ENCODE measurements at regions not wholly inside any gene's neighbourhood (a gene's known extent, or its start where the extent isn't known, plus 50 kb on each side); places are given as distances from the start of the nearest gene placed in this dataset.
"Not testable (repeated sequence)": the region's sequence is repeated elsewhere in the genome, so short reads cannot be mapped to it uniquely, and the experiment has no call there.

DNA sequence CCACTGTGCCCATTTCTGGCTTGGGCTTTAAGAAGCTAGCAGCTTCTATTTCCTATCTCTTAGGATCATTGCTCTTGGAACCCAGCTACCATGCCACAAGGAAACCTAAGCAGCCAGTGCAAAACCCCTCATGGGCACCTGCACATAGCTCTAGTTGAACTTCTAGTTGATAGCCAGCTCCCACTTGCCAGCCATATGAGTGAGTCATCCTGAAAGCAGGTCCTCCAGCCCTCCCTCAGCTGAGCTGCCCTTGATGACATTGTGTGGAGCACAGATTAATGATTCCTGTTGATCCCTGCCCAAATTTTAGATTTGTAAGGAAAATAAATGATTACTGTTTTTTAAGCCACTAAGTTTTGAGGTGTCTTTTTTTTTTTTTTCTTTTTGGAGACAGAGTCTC is 234.2 kb upstream of the FBXO33 start:
- H3K4me3 ChIP-seq (ENCODE audit: low read length): no peak overlapping the region
- no peak for DNase-seq (ENCODE audit: low read depth)
- TF ChIP-seq, protein P1, sequence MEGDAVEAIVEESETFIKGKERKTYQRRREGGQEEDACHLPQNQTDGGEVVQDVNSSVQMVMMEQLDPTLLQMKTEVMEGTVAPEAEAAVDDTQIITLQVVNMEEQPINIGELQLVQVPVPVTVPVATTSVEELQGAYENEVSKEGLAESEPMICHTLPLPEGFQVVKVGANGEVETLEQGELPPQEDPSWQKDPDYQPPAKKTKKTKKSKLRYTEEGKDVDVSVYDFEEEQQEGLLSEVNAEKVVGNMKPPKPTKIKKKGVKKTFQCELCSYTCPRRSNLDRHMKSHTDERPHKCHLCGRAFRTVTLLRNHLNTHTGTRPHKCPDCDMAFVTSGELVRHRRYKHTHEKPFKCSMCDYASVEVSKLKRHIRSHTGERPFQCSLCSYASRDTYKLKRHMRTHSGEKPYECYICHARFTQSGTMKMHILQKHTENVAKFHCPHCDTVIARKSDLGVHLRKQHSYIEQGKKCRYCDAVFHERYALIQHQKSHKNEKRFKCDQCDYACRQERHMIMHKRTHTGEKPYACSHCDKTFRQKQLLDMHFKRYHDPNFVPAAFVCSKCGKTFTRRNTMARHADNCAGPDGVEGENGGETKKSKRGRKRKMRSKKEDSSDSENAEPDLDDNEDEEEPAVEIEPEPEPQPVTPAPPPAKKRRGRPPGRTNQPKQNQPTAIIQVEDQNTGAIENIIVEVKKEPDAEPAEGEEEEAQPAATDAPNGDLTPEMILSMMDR (conservative IDR thresholded peaks at IDR 0.05; ENCODE audit: low read length): no peak

DNA sequence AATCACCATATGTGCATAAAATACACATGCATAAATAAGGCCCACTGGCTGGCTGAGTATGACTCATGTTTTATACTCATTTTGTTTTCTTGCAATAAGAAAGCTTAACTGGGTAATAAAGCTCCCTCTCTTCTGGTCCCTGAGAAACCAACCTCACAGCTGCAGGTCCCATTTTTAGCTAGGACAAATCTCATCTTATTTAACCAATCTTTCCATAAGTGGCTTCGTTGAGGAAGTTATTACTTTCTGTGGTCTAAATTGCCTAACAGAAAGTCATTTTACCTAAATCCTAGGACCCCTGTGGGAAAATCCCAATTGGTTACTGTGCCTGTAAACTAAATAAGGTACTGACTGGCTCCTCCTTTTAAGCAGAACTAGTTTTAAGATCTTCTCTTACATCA is 232.8 kb upstream of the FBXO33 start:
- no peak overlapping the region for H3K4me3 ChIP-seq (ENCODE audit: low read length)
- TF ChIP-seq, protein P1 (conservative IDR thresholded peaks at IDR 0.05; ENCODE audit: low read length): no peak
- no peak for DNase-seq (ENCODE audit: low read depth)

DNA sequence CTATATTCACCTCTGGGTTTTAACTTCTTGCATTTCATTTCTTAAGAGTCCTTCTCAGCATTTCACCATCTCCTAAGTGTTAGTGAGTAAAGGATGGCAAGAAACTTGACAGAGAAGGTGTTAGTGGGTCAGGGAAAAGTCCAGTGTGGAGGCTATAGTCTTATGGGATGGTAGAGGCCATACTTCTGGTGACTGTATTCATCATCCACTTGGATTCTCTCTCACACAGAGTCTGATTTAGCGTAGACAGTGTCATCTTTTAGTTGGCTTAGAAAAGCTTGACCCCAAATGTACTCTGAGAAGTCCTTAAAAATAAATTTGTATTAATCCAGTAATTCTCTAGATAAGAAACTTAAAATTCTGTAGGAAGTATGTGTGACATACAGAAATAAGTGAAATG is 232.4 kb upstream of the FBXO33 start:
- TF ChIP-seq, protein P1 (conservative IDR thresholded peaks at IDR 0.05; ENCODE audit: low read length): no peak
- DNase-seq (ENCODE audit: low read depth): no peak
- no peak overlapping the region for H3K4me3 ChIP-seq (ENCODE audit: low read length)

GRCh38 chr14:39641224-39641623 is 209.0 kb upstream of the FBXO33 start:
- H3K4me3 ChIP-seq (ENCODE audit: low read length): no peak overlapping the region
- no peak for DNase-seq (ENCODE audit: low read depth)
- TF ChIP-seq, protein P1 (conservative IDR thresholded peaks at IDR 0.05; ENCODE audit: low read length): no peak

DNA sequence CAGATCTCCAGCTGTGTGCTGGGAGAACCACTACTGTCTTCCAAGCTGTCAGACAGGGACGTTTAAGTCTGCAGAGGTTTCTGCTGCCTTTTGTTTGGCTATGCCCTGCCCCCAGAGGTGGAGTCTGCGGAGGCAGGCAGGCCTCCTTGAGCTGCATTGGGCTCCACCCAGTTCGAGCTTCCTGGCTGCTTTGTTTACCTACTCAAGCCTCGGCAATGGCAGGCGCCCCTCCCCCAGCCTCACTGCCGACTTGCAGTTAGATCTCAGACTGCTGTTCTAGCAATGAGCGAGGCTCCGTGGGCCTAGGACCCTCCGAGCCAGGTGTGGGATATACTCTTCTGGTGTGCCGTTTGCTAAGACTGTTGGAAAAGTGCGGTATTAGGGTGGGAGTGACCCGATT is 206.8 kb upstream of the FBXO33 start:
- not testable (repeated sequence) for DNase-seq (ENCODE audit: low read depth); H3K4me3 ChIP-seq (ENCODE audit: low read length)

GRCh38 chr14:39628087-39628486 is 195.9 kb upstream of the FBXO33 start:
- H3K4me3 ChIP-seq (ENCODE audit: low read length): no peak overlapping the region
- DNase-seq (ENCODE audit: low read depth): no peak
- TF ChIP-seq, protein P1 (conservative IDR thresholded peaks at IDR 0.05; ENCODE audit: low read length): no peak

- TF ChIP-seq, protein P1 (conservative IDR thresholded peaks at IDR 0.05; ENCODE audit: low read length): no peak
- DNase-seq (ENCODE audit: low read depth): no peak
- no peak overlapping the region for H3K4me3 ChIP-seq (ENCODE audit: low read length)
These were observed 194.7 kb upstream of the FBXO33 start for GRCh38 chr14:39626589-39627576.

Measured in AG10803 (cell line).